ENCODE measurements at regions not wholly inside any gene's neighbourhood (a gene's known extent, or its start where the extent isn't known, plus 50 kb on each side); places are given as distances from the start of the nearest gene placed in this dataset.
A peak's percentile ranks its signal among the peaks of the same experiment; 100 is the strongest.
"Not testable (repeated sequence)": the region's sequence is repeated elsewhere in the genome, so short reads cannot be mapped to it uniquely, and the experiment has no call there.

DNA sequence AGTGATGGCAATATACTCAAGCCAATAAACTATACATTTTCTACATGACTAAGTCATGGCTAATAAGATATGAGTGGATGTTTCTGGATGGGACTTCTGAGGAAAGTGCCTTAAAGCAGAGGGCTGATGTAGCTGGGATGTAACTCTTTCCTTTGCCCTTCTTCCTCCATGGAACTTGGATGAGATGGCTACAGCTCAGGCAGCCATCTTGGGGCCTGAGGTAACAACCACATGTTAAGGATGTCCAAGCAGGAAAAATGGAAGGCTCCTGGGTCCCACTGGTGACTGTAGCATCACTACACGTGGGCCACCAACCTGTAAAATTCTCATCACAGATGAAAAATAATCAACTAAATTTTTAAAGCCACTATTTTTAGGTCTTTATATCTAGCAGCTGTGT is 54.4 kb upstream of the GRIP1 start:
- no peak for DNase-seq

GRCh38 chr12:66733839-66734238 is 55.0 kb upstream of the GRIP1 start:
- no peak for DNase-seq

DNA sequence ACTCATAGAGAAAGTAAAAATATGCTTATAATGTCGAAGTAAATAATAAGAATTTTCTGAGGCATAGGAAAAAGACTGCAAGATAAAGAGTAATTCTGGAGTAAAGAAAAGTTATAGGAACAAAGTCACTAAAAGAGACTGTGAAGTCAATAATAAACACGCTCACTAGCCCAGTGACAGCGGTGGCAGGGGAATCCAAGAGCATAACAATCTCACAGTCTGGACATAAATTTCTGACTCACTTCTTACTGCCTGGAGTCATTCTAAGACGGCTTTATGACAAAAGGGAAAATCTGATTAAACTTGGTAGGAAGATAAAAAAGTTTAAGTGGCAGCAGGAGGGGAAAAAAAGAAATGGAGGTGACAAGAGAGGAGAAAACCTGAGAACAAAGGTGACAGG is 56.4 kb upstream of the GRIP1 start:
- no peak for DNase-seq

GRCh38 chr12:66736931-66737330 is 58.1 kb upstream of the GRIP1 start:
- no peak for DNase-seq

GRCh38 chr12:66739266-66739665 is 60.4 kb upstream of the GRIP1 start:
- DNase-seq: no peak

GRCh38 chr12:66739940-66740651 is 61.2 kb upstream of the GRIP1 start:
- DNase-seq: peak; percentile 3 to 6

- no peak for DNase-seq
Observed at GRCh38 chr12:66740732-66741131, 61.9 kb upstream of the GRIP1 start.

- DNase-seq: no peak
Observed at GRCh38 chr12:66741919-66742318, 63.0 kb upstream of the GRIP1 start.

DNA sequence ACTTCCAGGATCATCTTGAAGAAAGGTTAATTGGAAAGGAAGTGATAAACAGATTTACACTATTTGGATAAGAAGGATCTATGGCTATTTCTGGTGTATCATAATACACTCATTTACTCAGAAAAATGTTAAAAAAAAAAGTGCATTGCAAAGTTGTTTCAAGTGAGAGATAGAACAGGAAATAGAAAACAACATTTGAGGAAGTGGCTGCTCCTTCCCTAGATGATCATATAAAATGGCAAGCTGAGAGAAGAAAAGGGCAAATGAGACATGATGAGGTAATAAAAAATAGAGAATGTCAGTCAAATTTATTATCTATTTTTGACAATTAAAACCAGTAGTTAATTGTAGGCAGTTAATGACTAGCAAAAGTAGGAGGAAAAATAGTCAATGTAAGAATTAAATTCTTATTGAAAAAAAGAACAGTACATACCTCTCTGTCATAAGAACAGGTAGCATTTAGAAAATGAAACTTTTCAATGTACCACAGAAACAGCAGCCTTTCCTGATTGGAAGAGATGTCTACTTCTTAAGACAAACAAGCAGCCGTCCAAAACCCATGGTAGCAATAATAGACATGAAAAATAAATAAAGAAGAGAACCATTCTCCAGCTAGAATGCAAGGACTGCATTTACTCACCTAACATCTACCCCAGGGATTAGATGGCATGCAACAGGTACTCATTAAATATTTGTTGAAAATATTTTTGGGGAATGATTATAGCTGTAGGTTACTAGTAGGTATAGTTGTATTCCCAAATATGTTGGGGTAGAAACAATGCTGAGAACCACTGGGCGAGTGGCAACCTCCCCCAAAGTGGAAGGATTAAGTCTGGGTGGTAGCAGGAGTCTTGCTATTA is 63.9 kb upstream of the GRIP1 start:
- no peak for DNase-seq

GRCh38 chr12:66744461-66744860 is 65.6 kb upstream of the GRIP1 start:
- no peak for DNase-seq

DNA sequence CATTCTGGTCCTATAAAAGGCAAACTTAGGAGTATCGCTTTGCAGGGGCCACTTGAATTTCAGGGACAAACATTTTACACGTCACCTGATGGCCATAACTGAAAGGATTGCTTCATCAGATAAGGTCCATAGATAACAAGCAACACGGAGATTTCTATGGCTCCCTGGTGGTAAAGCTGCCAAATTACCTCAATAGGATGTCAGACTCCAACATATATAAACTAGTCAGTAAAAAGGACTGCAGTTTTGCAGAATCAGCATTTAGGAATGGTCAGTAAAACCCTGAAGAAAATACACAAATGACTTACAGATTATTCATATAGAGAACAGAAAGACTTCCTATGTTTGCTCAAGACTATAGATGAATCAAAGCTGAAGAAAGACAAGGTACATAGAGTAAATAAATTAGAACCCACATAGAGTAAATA is 66.1 kb upstream of the GRIP1 start:
- no peak for DNase-seq

GRCh38 chr12:66746489-66747201 is 67.8 kb upstream of the GRIP1 start:
- no peak for DNase-seq

DNA sequence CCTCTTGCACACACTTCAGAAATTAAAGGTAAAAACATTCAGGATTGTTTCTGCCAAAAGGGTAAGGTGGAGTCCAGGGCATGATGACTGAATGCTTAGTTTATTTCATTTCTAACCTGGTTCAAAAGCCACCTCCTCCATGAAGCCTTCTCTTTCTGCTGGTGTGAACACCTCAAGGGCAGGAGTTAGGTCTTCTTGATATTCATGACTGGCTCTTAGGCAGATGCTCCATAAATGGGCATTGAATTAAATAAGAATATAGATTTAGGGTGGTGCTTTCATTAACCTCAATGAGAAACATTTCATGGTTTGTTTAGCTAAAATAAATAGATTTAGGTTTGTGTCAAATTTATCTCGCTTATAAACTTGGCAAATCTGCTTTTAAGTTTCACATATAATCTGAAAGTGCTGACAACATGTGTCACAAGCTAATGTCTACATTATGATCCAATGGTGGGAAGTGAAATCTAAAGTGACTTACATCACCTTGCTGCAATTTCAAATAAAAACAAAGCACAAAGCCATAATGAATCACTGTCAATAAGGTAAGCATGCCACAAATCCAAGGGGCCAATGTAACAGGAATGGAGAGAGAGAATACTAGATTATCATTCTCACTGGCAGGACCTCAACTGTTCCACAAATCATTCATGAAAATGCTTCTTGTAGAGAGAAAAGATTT is 72.7 kb upstream of the GRIP1 start:
- no peak for DNase-seq

GRCh38 chr12:66753810-66754209 is 74.9 kb upstream of the GRIP1 start:
- no peak for DNase-seq

GRCh38 chr12:66755727-66756395 is 77.0 kb upstream of the GRIP1 start:
- DNase-seq: peak; percentile 2 to 8

- DNase-seq: no peak
Observed at GRCh38 chr12:66756631-66757030, 77.8 kb upstream of the GRIP1 start.

- not testable (repeated sequence) for DNase-seq
Observed at GRCh38 chr12:66760122-66760521, 81.2 kb upstream of the GRIP1 start.

DNA sequence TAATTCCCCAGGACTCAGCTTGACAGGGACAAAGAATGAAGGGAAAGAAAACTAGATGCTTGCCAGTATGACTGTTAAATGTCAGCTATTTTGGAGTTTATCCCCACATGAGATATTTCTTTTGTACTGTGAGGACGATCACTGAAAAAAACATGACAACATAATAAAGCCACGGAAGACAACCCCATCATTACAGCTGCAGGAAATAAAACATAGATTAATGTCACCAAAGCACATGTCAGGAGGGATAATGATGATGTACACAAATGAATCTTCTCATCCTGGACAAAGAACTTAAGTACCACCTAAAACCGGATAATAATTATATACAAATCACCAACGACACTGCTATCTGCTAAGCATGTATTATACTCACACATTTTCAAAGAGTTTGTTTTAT is 84.6 kb upstream of the GRIP1 start:
- DNase-seq: no peak

- no peak for DNase-seq
Observed at GRCh38 chr12:66765204-66765603, 86.3 kb upstream of the GRIP1 start.

DNA sequence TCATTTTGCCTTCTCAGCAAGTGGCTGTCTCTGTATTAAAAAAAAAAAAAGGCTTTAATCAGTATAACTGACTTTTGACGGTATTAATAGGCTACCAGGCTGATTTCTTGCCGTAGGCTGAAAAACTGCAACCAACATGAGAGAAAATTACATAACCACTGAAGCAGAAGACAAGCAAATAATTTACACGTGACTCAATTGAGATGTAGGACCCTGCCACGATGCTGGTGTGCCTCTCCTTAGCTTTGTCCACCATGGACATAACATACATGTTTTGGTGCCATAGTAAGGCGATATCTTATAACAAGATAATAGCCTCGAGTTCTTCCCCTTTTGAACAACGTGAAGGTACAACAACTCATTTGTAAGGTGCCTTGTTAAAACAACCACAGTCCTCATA is 88.7 kb upstream of the GRIP1 start:
- DNase-seq: no peak

DNA sequence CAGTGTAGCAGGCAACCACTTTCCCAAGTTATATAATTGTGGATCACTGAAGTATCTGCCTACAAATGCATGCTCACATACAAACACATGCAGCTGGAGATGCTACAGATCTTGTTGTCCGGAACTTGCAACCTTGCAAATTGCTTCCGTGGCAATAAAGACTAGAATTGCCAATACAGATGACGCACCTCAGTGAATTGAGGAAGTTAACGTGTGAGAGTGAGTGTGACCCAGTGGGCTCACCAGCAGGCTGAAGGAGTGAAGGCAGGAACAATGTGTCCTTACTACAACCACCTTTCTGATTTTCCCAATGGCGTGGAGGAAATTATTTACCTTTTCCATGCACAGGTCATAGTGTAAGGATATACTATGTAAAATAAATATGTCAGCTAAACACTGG is 89.4 kb upstream of the GRIP1 start:
- DNase-seq: no peak

DNA sequence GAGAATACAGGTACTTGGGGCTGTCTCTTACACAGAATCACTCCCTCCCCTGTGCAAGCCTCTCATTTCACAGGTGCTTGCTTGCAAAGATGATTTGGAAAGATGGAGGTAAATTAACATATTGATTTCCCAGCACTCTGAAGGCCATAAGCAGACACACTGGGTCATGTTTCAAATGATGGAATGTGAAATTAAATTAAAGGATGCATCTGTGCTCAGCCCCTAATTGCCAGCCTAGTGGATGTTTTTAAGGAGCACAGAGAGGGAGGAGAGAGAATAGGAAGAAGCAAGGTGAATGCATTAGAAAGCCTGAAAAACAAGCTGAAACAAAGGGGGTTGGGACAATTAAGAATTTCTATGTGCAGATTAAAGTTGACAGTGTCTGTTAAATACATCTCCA is 96.1 kb upstream of the GRIP1 start:
- DNase-seq: no peak
